CD4-positive, alpha-beta T cell treated with Interleukin-1 beta for 1 hour (primary cell): ENCODE measurements at regions not wholly inside any gene's neighbourhood (a gene's known extent, or its start where the extent isn't known, plus 50 kb on each side); places are given as distances from the start of the nearest gene placed in this dataset.
"Not testable (repeated sequence)": the region's sequence is repeated elsewhere in the genome, so short reads cannot be mapped to it uniquely, and the experiment has no call there.

Source experiments
- DNase-seq, 2 donors: peaks; one replicate each; pipeline ENCODE4 v3.0.0-alpha.2; 2020 to 2022

- no peak for DNase-seq
These were observed 306.7 kb downstream of the EPB41L4A start for GRCh38 chr5:112112346-112112745.

GRCh38 chr5:112109331-112110007, 309.6 kb downstream of the EPB41L4A start:
- DNase-seq = peak in 1 of 2 donors; percentile 2

GRCh38 chr5:112106878-112107277, 312.2 kb downstream of the EPB41L4A start:
- no peak for DNase-seq

- DNase-seq = no peak
These were observed 321.3 kb downstream of the EPB41L4A start for GRCh38 chr5:112097768-112098167.

GRCh38 chr5:112087222-112087621, 330.2 kb upstream of the NREP start:
- DNase-seq = no peak

- no peak for DNase-seq
These were observed 329.7 kb upstream of the NREP start for GRCh38 chr5:112086740-112087139.

GRCh38 chr5:112084149-112084548, 327.2 kb upstream of the NREP start:
- DNase-seq = no peak

GRCh38 chr5:112083623-112084022, 326.6 kb upstream of the NREP start:
- no peak for DNase-seq

GRCh38 chr5:112077180-112077579, 320.2 kb upstream of the NREP start:
- no peak for DNase-seq

- DNase-seq = no peak
These were observed 313.0 kb upstream of the NREP start for GRCh38 chr5:112070022-112070421.

- DNase-seq = no peak
These were observed 312.3 kb upstream of the NREP start for GRCh38 chr5:112069329-112069728.

GRCh38 chr5:112068593-112068992, 311.6 kb upstream of the NREP start:
- DNase-seq = no peak

GRCh38 chr5:112065781-112066180, 308.8 kb upstream of the NREP start:
- no peak for DNase-seq

- no peak for DNase-seq
These were observed 308.0 kb upstream of the NREP start for GRCh38 chr5:112064956-112065355.

GRCh38 chr5:112064271-112064701, 307.3 kb upstream of the NREP start:
- DNase-seq = no peak

GRCh38 chr5:112063856-112064255, 306.9 kb upstream of the NREP start:
- no peak for DNase-seq

- no peak for DNase-seq
These were observed 306.2 kb upstream of the NREP start for GRCh38 chr5:112063191-112063590.

- DNase-seq = no peak
These were observed 305.2 kb upstream of the NREP start for GRCh38 chr5:112062181-112062580.

GRCh38 chr5:112061666-112062065, 304.7 kb upstream of the NREP start:
- DNase-seq = no peak

GRCh38 chr5:112059579-112060135, 302.7 kb upstream of the NREP start:
- no peak for DNase-seq

GRCh38 chr5:112049738-112050137, 292.7 kb upstream of the NREP start:
- DNase-seq = no peak

- DNase-seq = no peak
These were observed 279.2 kb upstream of the NREP start for GRCh38 chr5:112036206-112036605.

- no peak for DNase-seq
These were observed 277.5 kb upstream of the NREP start for GRCh38 chr5:112034421-112034979.

GRCh38 chr5:112026879-112027278, 269.9 kb upstream of the NREP start:
- DNase-seq = not testable (repeated sequence)

GRCh38 chr5:112025757-112026156, 268.8 kb upstream of the NREP start:
- no peak for DNase-seq
